Natural killer cell treated with Interleukin-12 subunit alpha and Interleukin-12 subunit beta and Interleukin-15 and Interleukin-18, amount 100 ng/mL, for 72 hours (primary cell): ENCODE measurements at regions not wholly inside any gene's neighbourhood (a gene's known extent, or its start where the extent isn't known, plus 50 kb on each side); places are given as distances from the start of the nearest gene placed in this dataset.
"Not testable (repeated sequence)": the region's sequence is repeated elsewhere in the genome, so short reads cannot be mapped to it uniquely, and the experiment has no call there.

Experiments
- ATAC-seq, 2 donors: fragments of 150-1000 bp; cut with Tn5 transposase in 1 of 2; sonication (Bioruptor Pico), chemical (Tn5 transposase) in 1 of 2; 2 replicates each; pipeline ENCODE4 v1.10.0; 2021
- DNase-seq: peaks from one replicate; pipeline ENCODE4 v3.0.0; 2022; ENCODE audit warnings: low spot score
- H3K27ac Mint-ChIP-seq, 2 donors: 1 replicate in 1 of 2; 2 replicates in 1 of 2; pipeline ENCODE4 v1.8.0; 2022; ENCODE audit warnings: mixed read lengths in 2 of 2, mild to moderate bottlenecking in 1 of 2, moderate library complexity in 1 of 2
- H3K27me3 Mint-ChIP-seq, 2 donors: 1 replicate in 1 of 2; 2 replicates in 1 of 2; pipeline ENCODE4 v1.8.0; 2022; ENCODE audit warnings: mixed read lengths in 2 of 2
- H3K36me3 Mint-ChIP-seq: one replicate; pipeline ENCODE4 v1.8.0; 2022; ENCODE audit warnings: mixed read lengths
- H3K4me1 Mint-ChIP-seq, 2 donors: 1 replicate in 1 of 2; 2 replicates in 1 of 2; pipeline ENCODE4 v1.8.0; 2022; ENCODE audit warnings: low read depth in 2 of 2, mixed read lengths in 2 of 2, mild to moderate bottlenecking in 1 of 2
- H3K4me3 Mint-ChIP-seq: one replicate; pipeline ENCODE4 v1.8.0; 2022; ENCODE audit warnings: mixed read lengths
- H3K9me3 Mint-ChIP-seq: 2 replicates; pipeline ENCODE4 v1.8.0; 2022; ENCODE audit warnings: mixed read lengths

DNA sequence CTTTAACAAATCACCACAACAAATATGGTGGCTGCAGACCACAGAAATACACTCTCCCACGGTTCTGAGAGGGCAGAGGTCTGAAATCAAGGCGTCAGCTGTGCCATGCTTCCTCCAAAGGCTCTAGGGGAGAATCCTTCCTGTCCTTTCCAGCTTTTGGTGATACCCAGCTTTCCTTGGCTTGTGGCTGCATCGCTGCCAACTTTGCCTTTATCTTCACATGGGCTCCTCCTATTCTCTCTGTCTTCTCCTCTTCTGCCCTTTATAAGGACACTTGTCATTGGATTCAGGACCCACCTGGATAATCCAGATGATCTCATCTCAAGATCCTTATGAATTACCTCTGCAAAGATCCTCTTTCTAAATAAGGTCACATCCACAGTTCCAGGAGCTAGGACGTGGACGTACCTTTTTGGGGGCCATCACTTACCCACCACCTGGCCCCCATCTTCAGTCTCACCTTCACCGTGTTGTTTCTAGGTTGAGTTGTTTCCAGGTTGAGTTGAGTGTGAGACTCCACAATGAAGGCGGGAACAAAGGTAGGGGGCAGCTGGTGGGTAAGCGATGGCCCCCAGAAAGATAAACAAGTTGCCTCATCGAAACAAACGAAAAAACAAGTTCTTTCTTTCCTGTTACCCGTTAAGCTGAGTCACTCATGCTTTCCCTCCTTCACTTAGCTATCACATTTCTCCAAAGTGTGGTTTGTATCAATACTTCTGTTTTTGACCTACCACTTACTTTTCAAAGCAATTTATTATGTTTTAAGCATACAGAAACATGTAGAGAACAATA is 68.9 kb upstream of the SLC22A16 start:
- Mint-ChIP-seq H3K9me3 (peaks cover 2% of the 10 kb centered on the region), H3K4me3 (peak overlapping the region; percentile 60), H3K36me3 (no peaks in the 10 kb centered on the region), H3K27ac (peak overlapping the region in 1 of 2 donors; percentile 48), H3K27me3 (peaks cover 7 to 10% of the 10 kb centered on the region in 2 donors), H3K4me1 (peaks cover 10 to 17% of the 10 kb centered on the region in 2 donors)
- DNase-seq (no peak), ATAC-seq (no peak)

- H3K4me1 Mint-ChIP-seq = peaks cover 10 to 17% of the 10 kb centered on the region in 2 donors
- peaks cover 10% of the 10 kb centered on the region in 2 donors for H3K27me3 Mint-ChIP-seq
- peaks cover 4% of the 10 kb centered on the region for H3K9me3 Mint-ChIP-seq
- peaks cover 3% of the 10 kb centered on the region for H3K36me3 Mint-ChIP-seq
- peak; percentile 28 to 32 for ATAC-seq
- peak overlapping the region in 1 of 2 donors; percentile 48 for H3K27ac Mint-ChIP-seq
- DNase-seq = no peak
- H3K4me3 Mint-ChIP-seq = peak overlapping the region; percentile 60
Observed at GRCh38 chr6:110544472-110544871, 68.1 kb upstream of the SLC22A16 start.

GRCh38 chr6:110543106-110543505 is 66.7 kb upstream of the SLC22A16 start:
- ATAC-seq = no peak
- Mint-ChIP-seq H3K9me3 (peaks cover 8% of the 10 kb centered on the region), H3K36me3 (peaks cover 6% of the 10 kb centered on the region), H3K4me3 (peak overlapping the region; percentile 13), H3K27ac (no peak overlapping the region), H3K27me3 (peaks cover 14% of the 10 kb centered on the region in 2 donors), H3K4me1 (peaks cover 10 to 17% of the 10 kb centered on the region in 2 donors)
- DNase-seq = no peak

- ATAC-seq (no peak), DNase-seq (no peak)
- Mint-ChIP-seq H3K4me3 (no peak overlapping the region), H3K27ac (no peak overlapping the region), H3K9me3 (peaks cover 8% of the 10 kb centered on the region), H3K27me3 (peaks cover 14 to 15% of the 10 kb centered on the region in 2 donors), H3K36me3 (peaks cover 6% of the 10 kb centered on the region), H3K4me1 (peaks cover 10 to 17% of the 10 kb centered on the region in 2 donors)
Observed at GRCh38 chr6:110542311-110543024, 66.1 kb upstream of the SLC22A16 start.

DNA sequence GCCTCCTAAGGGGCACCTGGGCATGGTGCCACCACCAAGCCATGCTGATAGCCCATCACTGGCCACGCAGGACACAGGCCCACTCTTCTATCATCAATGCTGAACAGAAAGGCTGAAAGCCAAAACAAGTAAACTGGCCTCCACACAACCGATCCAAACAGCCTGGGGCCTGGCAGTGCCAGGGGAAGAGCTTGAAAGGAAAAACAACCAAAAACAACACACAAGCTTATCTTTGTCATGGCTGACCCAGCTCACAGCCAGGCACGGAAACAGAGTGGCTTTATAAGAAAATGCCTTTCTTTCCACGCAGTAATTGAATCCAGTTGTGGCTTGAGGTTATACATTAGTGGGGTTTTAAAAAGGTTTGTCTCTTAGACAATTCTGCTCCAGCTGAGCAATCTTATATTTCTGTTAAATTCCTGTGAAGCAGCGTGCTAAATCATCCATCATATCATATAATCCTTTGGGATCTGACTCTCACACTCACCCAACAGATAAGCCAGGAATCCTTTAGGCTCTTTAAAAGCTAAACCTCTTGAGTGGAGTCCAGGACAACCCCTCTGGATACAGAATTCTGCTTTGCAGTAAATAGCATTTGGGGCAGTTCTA is 65.4 kb upstream of the SLC22A16 start:
- Mint-ChIP-seq H3K9me3 (peaks cover 8% of the 10 kb centered on the region), H3K27me3 (peaks cover 14 to 15% of the 10 kb centered on the region in 2 donors), H3K27ac (no peak overlapping the region)

GRCh38 chr6:110539277-110540019 is 63.0 kb upstream of the SLC22A16 start:
- H3K27me3 Mint-ChIP-seq = peaks cover 20% of the 10 kb centered on the region in 2 donors
- DNase-seq, H3K27ac Mint-ChIP-seq, ATAC-seq, H3K36me3 Mint-ChIP-seq, H3K9me3 Mint-ChIP-seq, H3K4me3 Mint-ChIP-seq, H3K4me1 Mint-ChIP-seq: not testable (repeated sequence)

More for the DNA sequence above, 65.4 kb upstream of the SLC22A16 start:
- Mint-ChIP-seq H3K4me3 (no peak overlapping the region), H3K36me3 (peaks cover 6% of the 10 kb centered on the region), H3K4me1 (peaks cover 10 to 17% of the 10 kb centered on the region in 2 donors)
- ATAC-seq (no peak), DNase-seq (no peak)

DNA sequence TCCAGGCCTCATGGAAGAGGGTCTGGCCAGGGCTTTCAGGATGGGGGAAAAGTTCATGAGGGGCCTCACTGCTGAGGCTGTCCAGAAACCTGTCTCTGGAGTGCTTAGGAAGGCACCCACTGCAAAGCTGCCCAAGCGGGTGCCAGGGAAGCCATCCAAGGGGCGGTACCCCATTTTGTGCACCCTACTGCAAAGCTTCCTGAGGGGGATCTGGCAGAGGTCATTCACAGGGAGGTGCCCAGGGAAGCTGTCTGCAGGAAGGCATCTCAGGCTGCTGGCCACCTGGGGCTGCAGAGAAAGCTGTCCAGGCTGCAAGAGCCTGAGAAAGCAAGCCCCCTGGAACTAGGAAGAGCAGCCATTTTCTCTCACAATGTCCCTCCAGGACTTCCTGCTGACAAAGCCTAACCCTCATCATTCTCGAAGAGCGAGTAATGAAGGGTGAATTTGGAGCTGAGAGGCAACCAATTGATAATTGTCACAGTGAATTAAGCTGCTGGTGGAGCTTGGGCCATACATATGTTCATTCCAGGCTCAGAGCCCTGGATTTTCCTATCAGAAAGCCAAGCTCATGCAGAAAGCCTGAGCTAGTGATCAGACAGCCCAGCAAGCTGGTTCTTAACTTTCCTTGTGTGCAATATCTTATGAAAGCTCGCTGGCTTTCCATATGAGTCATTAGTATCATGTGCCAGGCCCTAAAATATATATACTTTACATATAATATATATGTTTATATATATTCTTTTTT is 62.2 kb upstream of the SLC22A16 start:
- H3K27me3 Mint-ChIP-seq = peaks cover 22% of the 10 kb centered on the region in 2 donors
- no peak for DNase-seq
- H3K36me3 Mint-ChIP-seq = peaks cover 6% of the 10 kb centered on the region
- no peak overlapping the region for H3K4me3 Mint-ChIP-seq
- H3K9me3 Mint-ChIP-seq = peaks cover 5% of the 10 kb centered on the region
- ATAC-seq = no peak
- H3K4me1 Mint-ChIP-seq = peaks cover 3 to 4% of the 10 kb centered on the region in 2 donors
- H3K27ac Mint-ChIP-seq = no peak overlapping the region

GRCh38 chr6:110537208-110538123 is 61.1 kb upstream of the SLC22A16 start:
- no peak overlapping the region for H3K4me3 Mint-ChIP-seq
- H3K36me3 Mint-ChIP-seq = peaks cover 6% of the 10 kb centered on the region
- ATAC-seq (peak in 1 of 2 donors; percentile 67), DNase-seq (no peak)
- H3K4me1 Mint-ChIP-seq = no peaks in the 10 kb centered on the region
- peaks cover 5% of the 10 kb centered on the region for H3K9me3 Mint-ChIP-seq
- peaks cover 19% of the 10 kb centered on the region in 2 donors for H3K27me3 Mint-ChIP-seq
- no peak overlapping the region for H3K27ac Mint-ChIP-seq

- H3K4me3 Mint-ChIP-seq = no peak overlapping the region
- H3K36me3 Mint-ChIP-seq = peaks cover 6% of the 10 kb centered on the region
- peaks cover 5% of the 10 kb centered on the region for H3K9me3 Mint-ChIP-seq
- no peak overlapping the region for H3K27ac Mint-ChIP-seq
- peaks cover 17 to 19% of the 10 kb centered on the region in 2 donors for H3K27me3 Mint-ChIP-seq
- ATAC-seq (no peak), DNase-seq (no peak)
- no peaks in the 10 kb centered on the region for H3K4me1 Mint-ChIP-seq
Observed at GRCh38 chr6:110534731-110535492, 58.5 kb upstream of the SLC22A16 start.

- H3K4me3 Mint-ChIP-seq = no peak overlapping the region
- H3K9me3 Mint-ChIP-seq = no peaks in the 10 kb centered on the region
- DNase-seq = no peak
- peaks cover 12 to 18% of the 10 kb centered on the region in 2 donors for H3K27me3 Mint-ChIP-seq
- H3K27ac Mint-ChIP-seq = no peak overlapping the region
- no peak for ATAC-seq
- no peaks in the 10 kb centered on the region for H3K36me3 Mint-ChIP-seq
- H3K4me1 Mint-ChIP-seq = peaks cover 4% of the 10 kb centered on the region in 2 donors
Observed at GRCh38 chr6:110532431-110532830, 56.0 kb upstream of the SLC22A16 start.

GRCh38 chr6:110530671-110531070 is 54.3 kb upstream of the SLC22A16 start:
- Mint-ChIP-seq H3K27ac (no peak overlapping the region), H3K27me3 (peaks cover 6 to 13% of the 10 kb centered on the region in 2 donors), H3K4me3 (no peak overlapping the region), H3K9me3 (no peaks in the 10 kb centered on the region), H3K36me3 (no peaks in the 10 kb centered on the region), H3K4me1 (peaks cover 4% of the 10 kb centered on the region in 2 donors)
- DNase-seq (no peak), ATAC-seq (no peak)
